Panc1 (cell line): ENCODE measurements at regions not wholly inside any gene's neighbourhood (a gene's known extent, or its start where the extent isn't known, plus 50 kb on each side); places are given as distances from the start of the nearest gene placed in this dataset.
"Not testable (repeated sequence)": the region's sequence is repeated elsewhere in the genome, so short reads cannot be mapped to it uniquely, and the experiment has no call there.

Source experiments
- POLR2AphosphoS5 ChIP-seq: IDR thresholded peaks from 2 replicates; pipeline ENCODE4 v1.6.1; 2012; ENCODE audit warnings: mild to moderate bottlenecking, low read depth, low read length, moderate library complexity
- SIN3A ChIP-seq: IDR thresholded peaks from 2 replicates; pipeline ENCODE4 v1.6.1; 2012; ENCODE audit warnings: low read depth, mild to moderate bottlenecking, low read length, moderate library complexity, borderline replicate concordance; ENCODE audit not compliant: insufficient read depth
- TF ChIP-seq, protein P1 (sequence below): fragments of 450-650 bp; IDR thresholded peaks from 2 replicates; pipeline ENCODE4 v1.5.1; 2017; ENCODE audit warnings: mild to moderate bottlenecking

DNA sequence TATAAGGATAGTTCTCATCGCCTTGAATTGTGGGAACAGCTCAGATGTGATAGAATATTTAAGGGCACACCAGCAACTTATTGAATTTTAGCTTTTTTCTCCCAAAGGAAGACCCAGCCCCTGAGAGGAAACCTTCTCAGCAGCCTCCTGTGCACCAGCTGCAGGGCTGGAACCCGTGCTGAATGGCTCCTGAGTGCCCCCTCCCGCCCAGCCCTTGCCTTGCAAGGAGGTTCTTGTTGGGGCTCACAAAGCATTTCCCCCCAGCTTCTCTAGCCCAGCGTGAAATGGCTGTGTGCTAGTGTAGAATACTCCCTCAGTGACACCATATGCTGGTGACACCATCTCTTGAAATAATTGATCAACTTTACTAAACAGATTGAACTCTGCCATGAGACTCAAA lies 1227.4 kb downstream of the TMEM121 start:
- TF ChIP-seq, protein P1, sequence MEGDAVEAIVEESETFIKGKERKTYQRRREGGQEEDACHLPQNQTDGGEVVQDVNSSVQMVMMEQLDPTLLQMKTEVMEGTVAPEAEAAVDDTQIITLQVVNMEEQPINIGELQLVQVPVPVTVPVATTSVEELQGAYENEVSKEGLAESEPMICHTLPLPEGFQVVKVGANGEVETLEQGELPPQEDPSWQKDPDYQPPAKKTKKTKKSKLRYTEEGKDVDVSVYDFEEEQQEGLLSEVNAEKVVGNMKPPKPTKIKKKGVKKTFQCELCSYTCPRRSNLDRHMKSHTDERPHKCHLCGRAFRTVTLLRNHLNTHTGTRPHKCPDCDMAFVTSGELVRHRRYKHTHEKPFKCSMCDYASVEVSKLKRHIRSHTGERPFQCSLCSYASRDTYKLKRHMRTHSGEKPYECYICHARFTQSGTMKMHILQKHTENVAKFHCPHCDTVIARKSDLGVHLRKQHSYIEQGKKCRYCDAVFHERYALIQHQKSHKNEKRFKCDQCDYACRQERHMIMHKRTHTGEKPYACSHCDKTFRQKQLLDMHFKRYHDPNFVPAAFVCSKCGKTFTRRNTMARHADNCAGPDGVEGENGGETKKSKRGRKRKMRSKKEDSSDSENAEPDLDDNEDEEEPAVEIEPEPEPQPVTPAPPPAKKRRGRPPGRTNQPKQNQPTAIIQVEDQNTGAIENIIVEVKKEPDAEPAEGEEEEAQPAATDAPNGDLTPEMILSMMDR, result not testable (repeated sequence)
- TF ChIP-seq SIN3A, POLR2AphosphoS5: not testable (repeated sequence)
